Prostate gland (tissue), 2 donors: ENCODE measurements at regions not wholly inside any gene's neighbourhood (a gene's known extent, or its start where the extent isn't known, plus 50 kb on each side); places are given as distances from the start of the nearest gene placed in this dataset.

Source experiments
- CTCF ChIP-seq, 4 experiments: fragments of 200-600 bp in 2 of 4; fragments of 450-650 bp in 2 of 4; sonication (generic) in 2 of 4; IDR thresholded peaks; 1 replicate in 3 of 4; 2 replicates in 1 of 4; pipeline ENCODE4 v1.5.1; 2016 to 2019; ENCODE audit warnings: antibody characterized with exemption in 4 of 4, mild to moderate bottlenecking in 2 of 4, moderate library complexity in 2 of 4
- POLR2A ChIP-seq: fragments of 450-650 bp; IDR thresholded peaks from one replicate; pipeline ENCODE4 v1.6.1; 2016; ENCODE audit warnings: antibody characterized with exemption, mild to moderate bottlenecking

GRCh38 chr9:95386843-95387242, 69.3 kb upstream of the FANCC start:
- TF ChIP-seq CTCF (IDR thresholded peaks at IDR 0.05) (no peak), POLR2A (no peak)
